Neutrophil (primary cell): ENCODE measurements at regions not wholly inside any gene's neighbourhood (a gene's known extent, or its start where the extent isn't known, plus 50 kb on each side); places are given as distances from the start of the nearest gene placed in this dataset.

Experiments
- H3K27ac ChIP-seq: fragments of 200-600 bp; sonication (generic); 2 replicates; pipeline ENCODE4 v1.5.1; 2016; ENCODE audit warnings: mild to moderate bottlenecking, moderate library complexity
- H3K27me3 ChIP-seq: fragments of 200-600 bp; sonication (generic); 2 replicates; pipeline ENCODE4 v1.6.0; 2016; ENCODE audit warnings: mild to moderate bottlenecking
- H3K36me3 ChIP-seq: fragments of 200-600 bp; sonication (generic); 2 replicates; pipeline ENCODE4 v1.5.1; 2017
- H3K4me1 ChIP-seq, 2 experiments: fragments of 200-600 bp in 1 of 2; sonication (generic) in 1 of 2; 1 replicate in 1 of 2; 2 replicates in 1 of 2; pipeline versions ENCODE4 v1.5.1 to v1.6.1; 2013 to 2016; ENCODE audit warnings: low read depth in 1 of 2, low read length in 1 of 2, mild to moderate bottlenecking in 1 of 2, moderate library complexity in 1 of 2; ENCODE audit not compliant: control insufficient read depth in 1 of 2, insufficient read depth in 1 of 2
- H3K4me3 ChIP-seq, 2 experiments: fragments of 200-600 bp in 1 of 2; sonication (generic) in 1 of 2; 1 replicate in 1 of 2; 2 replicates in 1 of 2; pipeline ENCODE4 v1.5.1; 2013 to 2016; ENCODE audit warnings: low read depth in 1 of 2, low read length in 1 of 2, mild to moderate bottlenecking in 1 of 2, moderate library complexity in 1 of 2
- H3K9me3 ChIP-seq: fragments of 200-600 bp; sonication (generic); 2 replicates; pipeline ENCODE4 v1.5.1; 2016
- CTCF ChIP-seq: fragments of 200-600 bp; sonication (generic); IDR thresholded peaks from 2 replicates; pipeline ENCODE4 v1.5.1; 2016; ENCODE audit warnings: antibody characterized with exemption

- Histone ChIP-seq H3K36me3 (no peaks in the 10 kb centered on the region), H3K4me1 (no peaks in the 10 kb centered on the region), H3K27ac (no peak overlapping the region), H3K4me3 (no peak overlapping the region), H3K9me3 (no peaks in the 10 kb centered on the region), H3K27me3 (no peaks in the 10 kb centered on the region)
- no peak for TF ChIP-seq CTCF
Observed at GRCh38 chr2:35784777-35785176, 570.8 kb upstream of the CRIM1 start.

GRCh38 chr2:35783723-35784122 lies 571.9 kb upstream of the CRIM1 start:
- Histone ChIP-seq H3K4me1 (no peaks in the 10 kb centered on the region), H3K27ac (no peak overlapping the region), H3K36me3 (no peaks in the 10 kb centered on the region), H3K27me3 (no peaks in the 10 kb centered on the region), H3K9me3 (no peaks in the 10 kb centered on the region), H3K4me3 (no peak overlapping the region)
- no peak for TF ChIP-seq CTCF

- Histone ChIP-seq H3K27ac (no peak overlapping the region), H3K4me3 (no peak overlapping the region), H3K9me3 (no peaks in the 10 kb centered on the region), H3K36me3 (no peaks in the 10 kb centered on the region), H3K27me3 (no peaks in the 10 kb centered on the region), H3K4me1 (no peaks in the 10 kb centered on the region)
- no peak for TF ChIP-seq CTCF
Observed at GRCh38 chr2:35741556-35741955, 614.0 kb upstream of the CRIM1 start.

- no peaks in the 10 kb centered on the region for H3K27me3 ChIP-seq
- H3K4me1 ChIP-seq, result no peaks in the 10 kb centered on the region
- no peaks in the 10 kb centered on the region for H3K36me3 ChIP-seq
- no peak overlapping the region for H3K27ac ChIP-seq
- no peaks in the 10 kb centered on the region for H3K9me3 ChIP-seq
- H3K4me3 ChIP-seq, result no peak overlapping the region
- no peak for TF ChIP-seq CTCF
Observed at GRCh38 chr2:35731674-35732073, 623.9 kb upstream of the CRIM1 start.

GRCh38 chr2:35714883-35715282 lies 640.7 kb upstream of the CRIM1 start:
- H3K27ac ChIP-seq, result no peak overlapping the region
- H3K4me3 ChIP-seq, result no peak overlapping the region
- H3K36me3 ChIP-seq, result no peaks in the 10 kb centered on the region
- H3K27me3 ChIP-seq, result no peaks in the 10 kb centered on the region
- no peak for TF ChIP-seq CTCF
- no peaks in the 10 kb centered on the region for H3K4me1 ChIP-seq
- H3K9me3 ChIP-seq, result no peaks in the 10 kb centered on the region

GRCh38 chr2:35708411-35708923 lies 647.1 kb upstream of the CRIM1 start:
- H3K9me3 ChIP-seq, result no peaks in the 10 kb centered on the region
- TF ChIP-seq CTCF, result no peak
- H3K36me3 ChIP-seq, result no peaks in the 10 kb centered on the region

More at GRCh38 chr2:35708411-35708923, 647.1 kb upstream of the CRIM1 start:
- H3K27ac ChIP-seq, result no peak overlapping the region
- no peaks in the 10 kb centered on the region for H3K4me1 ChIP-seq
- H3K4me3 ChIP-seq, result no peak overlapping the region
- no peaks in the 10 kb centered on the region for H3K27me3 ChIP-seq
